HG02970 (cell line): ENCODE measurements at regions not wholly inside any gene's neighbourhood (a gene's known extent, or its start where the extent isn't known, plus 50 kb on each side); places are given as distances from the start of the nearest gene placed in this dataset.

ENCODE experiments used
- ATAC-seq: cut with Tn5 transposase; IDR thresholded peaks from one replicate; pipeline ENCODE4 v1.9.1; 2021; ENCODE audit warnings: mild to moderate bottlenecking, moderate library complexity, moderate number of reproducible peaks; ENCODE audit not compliant: unreplicated experiment, low FRiP score

- ATAC-seq, result no peak
These were observed 50.9 kb upstream of the PDE10A start for GRCh38 chr6:165713845-165714466.
